ENCODE measurements at regions not wholly inside any gene's neighbourhood (a gene's known extent, or its start where the extent isn't known, plus 50 kb on each side); places are given as distances from the start of the nearest gene placed in this dataset.

DNA sequence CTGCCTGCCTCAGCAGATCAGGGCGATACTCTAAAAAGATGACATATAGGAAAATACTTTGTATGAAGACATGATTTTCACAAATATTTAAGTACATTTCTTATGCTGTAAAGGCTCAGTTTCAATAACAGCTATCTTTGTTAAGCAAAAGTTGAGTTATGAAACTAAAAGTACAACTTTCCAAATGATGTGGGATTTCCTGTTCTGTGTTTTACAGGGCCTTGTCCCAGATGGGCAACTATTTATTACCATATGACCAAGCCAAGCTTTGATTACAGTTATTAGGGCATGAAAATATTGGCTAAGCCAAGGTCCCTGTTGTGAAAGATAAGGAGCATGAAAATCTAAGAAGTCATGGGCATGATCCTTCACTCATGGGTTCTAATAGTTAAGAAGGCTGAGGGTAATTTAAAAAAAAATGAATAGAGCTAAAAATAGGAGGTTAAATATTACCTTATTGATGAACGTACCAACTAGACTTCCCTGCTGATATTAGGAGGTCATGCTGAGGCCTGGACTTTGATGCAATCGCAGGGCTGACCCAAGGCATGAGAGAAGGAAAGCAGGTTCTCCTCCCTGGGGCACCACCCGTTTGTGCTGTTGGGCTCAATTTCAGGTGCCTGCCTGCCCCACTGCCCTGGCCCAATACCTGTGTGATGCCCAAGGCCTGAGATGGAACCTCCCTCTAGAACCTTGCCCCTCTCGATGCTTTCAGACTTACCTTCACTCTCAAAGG is 294.4 kb upstream of the PRDM1 start:
- peaks cover 28% of the 10 kb centered on the region for H3K4me1 ChIP-seq
- no peak for ATAC-seq
- H3K36me3 ChIP-seq (ENCODE audit: insufficient read depth in 1 of 2, low read depth in 1 of 2) = no peaks in the 10 kb centered on the region
- 58 to 65% (median 61%) methylated on average over 5 of the region's 5 CpGs for WGBS, 3 donors
- H3K27ac ChIP-seq = no peak overlapping the region
- TF ChIP-seq, protein P1, sequence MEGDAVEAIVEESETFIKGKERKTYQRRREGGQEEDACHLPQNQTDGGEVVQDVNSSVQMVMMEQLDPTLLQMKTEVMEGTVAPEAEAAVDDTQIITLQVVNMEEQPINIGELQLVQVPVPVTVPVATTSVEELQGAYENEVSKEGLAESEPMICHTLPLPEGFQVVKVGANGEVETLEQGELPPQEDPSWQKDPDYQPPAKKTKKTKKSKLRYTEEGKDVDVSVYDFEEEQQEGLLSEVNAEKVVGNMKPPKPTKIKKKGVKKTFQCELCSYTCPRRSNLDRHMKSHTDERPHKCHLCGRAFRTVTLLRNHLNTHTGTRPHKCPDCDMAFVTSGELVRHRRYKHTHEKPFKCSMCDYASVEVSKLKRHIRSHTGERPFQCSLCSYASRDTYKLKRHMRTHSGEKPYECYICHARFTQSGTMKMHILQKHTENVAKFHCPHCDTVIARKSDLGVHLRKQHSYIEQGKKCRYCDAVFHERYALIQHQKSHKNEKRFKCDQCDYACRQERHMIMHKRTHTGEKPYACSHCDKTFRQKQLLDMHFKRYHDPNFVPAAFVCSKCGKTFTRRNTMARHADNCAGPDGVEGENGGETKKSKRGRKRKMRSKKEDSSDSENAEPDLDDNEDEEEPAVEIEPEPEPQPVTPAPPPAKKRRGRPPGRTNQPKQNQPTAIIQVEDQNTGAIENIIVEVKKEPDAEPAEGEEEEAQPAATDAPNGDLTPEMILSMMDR (IDR thresholded peaks at IDR 0.05) = no peak
- intact Hi-C loops (cut with DNase I) = loop anchor here in 1 of 2 donors (5.0 to 10.0 kb wide), 2 partner anchors 203 to 296 kb away; partner anchors contain the start of gene PRDM1
- H3K4me3 ChIP-seq = no peak overlapping the region
- no peaks in the 10 kb centered on the region for H3K9me3 ChIP-seq
- H3K27me3 ChIP-seq (ENCODE audit: insufficient read depth in 3 of 3, low read length in 2 of 3) = no peaks in the 10 kb centered on the region
- DNase-seq = no peak

DNA sequence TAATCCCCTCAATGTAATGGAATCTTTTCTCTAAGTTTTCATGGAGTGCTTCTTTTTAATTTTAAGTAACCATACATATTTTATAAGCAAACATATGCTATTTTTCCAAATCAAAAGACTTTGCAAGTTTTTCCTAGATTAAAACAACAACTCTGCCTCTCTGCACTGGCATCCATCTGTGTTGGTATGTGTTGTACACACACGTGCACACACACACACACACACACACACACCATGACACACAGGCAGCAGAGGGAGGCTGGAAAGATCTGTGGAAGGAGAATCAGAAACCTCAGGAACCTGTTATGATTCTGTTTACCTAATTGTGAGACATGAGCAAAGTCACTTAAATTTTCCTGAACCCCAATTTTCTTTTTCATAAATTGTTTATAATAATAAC is 295.0 kb upstream of the PRDM1 start:
- Histone ChIP-seq H3K36me3 (ENCODE audit: insufficient read depth in 1 of 2, low read depth in 1 of 2) (no peaks in the 10 kb centered on the region), H3K9me3 (no peaks in the 10 kb centered on the region), H3K4me3 (no peak overlapping the region), H3K27me3 (ENCODE audit: insufficient read depth in 3 of 3, low read length in 2 of 3) (no peaks in the 10 kb centered on the region), H3K4me1 (peaks cover 22% of the 10 kb centered on the region), H3K27ac (no peak overlapping the region)
- 59 to 90% (median 69%) methylated on average over 1 of the region's 1 CpG for WGBS, 3 donors
- TF ChIP-seq, protein P1 (IDR thresholded peaks at IDR 0.05) = no peak
- no peak for DNase-seq
- ATAC-seq = no peak
- intact Hi-C loops (cut with DNase I) = loop anchor here in 1 of 2 donors (5.0 to 10.0 kb wide), 2 partner anchors 204 to 296 kb away; partner anchors contain the start of gene PRDM1

DNA sequence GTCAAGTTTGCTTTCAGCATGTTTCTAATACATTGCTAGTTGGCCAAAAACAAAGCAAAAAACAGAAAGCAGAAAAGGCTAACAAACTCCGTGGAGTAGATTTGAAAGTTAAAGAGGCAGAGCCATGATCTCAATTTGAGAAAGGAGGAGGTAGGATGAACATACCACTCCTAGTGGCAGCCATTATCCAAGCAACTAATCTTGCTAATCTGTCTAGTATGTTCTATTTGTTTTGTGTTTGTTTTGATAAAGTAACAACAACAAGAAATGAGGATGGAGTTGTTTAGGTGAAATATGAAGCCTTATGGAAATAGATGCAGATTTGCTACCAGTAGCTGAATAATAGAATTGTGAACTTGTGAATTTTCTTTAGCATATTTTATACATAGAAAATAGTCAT is 295.5 kb upstream of the PRDM1 start:
- Histone ChIP-seq H3K27ac (no peak overlapping the region), H3K36me3 (ENCODE audit: insufficient read depth in 1 of 2, low read depth in 1 of 2) (no peaks in the 10 kb centered on the region), H3K27me3 (ENCODE audit: insufficient read depth in 3 of 3, low read length in 2 of 3) (no peaks in the 10 kb centered on the region), H3K9me3 (no peaks in the 10 kb centered on the region), H3K4me3 (no peak overlapping the region), H3K4me1 (peaks cover 17% of the 10 kb centered on the region)
- WGBS, 3 donors = 25 to 38% (median 32%) methylated on average over 1 of the region's 1 CpG
- ATAC-seq (no peak), DNase-seq (no peak)
- intact Hi-C loops (cut with DNase I) = loop anchor here in 1 of 2 donors (5.0 to 10.0 kb wide), 2 partner anchors 204 to 297 kb away; partner anchors contain the start of gene PRDM1
- TF ChIP-seq, protein P1 (IDR thresholded peaks at IDR 0.05) = no peak

DNA sequence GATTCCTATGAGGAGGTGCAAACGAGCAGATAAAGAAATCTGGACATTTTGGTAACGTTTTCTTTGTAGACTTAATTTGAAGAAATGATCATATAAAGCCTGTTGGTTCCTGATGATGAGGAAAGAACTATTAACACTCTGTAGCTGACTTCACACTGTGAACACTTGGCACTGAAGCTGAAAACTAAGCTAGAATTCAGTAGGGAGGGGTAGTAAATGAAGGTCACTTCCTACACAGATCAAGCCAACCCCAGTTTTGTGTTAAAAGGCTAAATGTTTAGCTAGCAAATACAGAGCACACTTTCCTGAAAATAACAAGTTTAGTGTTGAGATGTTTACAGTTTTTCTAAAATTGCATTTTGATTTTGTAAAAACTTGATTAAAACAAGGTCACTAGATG is 296.2 kb upstream of the PRDM1 start:
- no peaks in the 10 kb centered on the region for H3K27me3 ChIP-seq (ENCODE audit: insufficient read depth in 3 of 3, low read length in 2 of 3)
- no peaks in the 10 kb centered on the region for H3K9me3 ChIP-seq
- H3K27ac ChIP-seq = no peak overlapping the region
- H3K4me1 ChIP-seq = peaks cover 10% of the 10 kb centered on the region
- H3K4me3 ChIP-seq = no peak overlapping the region
- ATAC-seq (no peak), DNase-seq (no peak)
- intact Hi-C loops (cut with DNase I) = loop anchor here in 1 of 2 donors (5.0 to 10.0 kb wide), 2 partner anchors 205 to 297 kb away; partner anchors contain the start of gene PRDM1
- 34 to 50% (median 38%) methylated on average over 2 of the region's 2 CpGs for WGBS, 3 donors
- no peaks in the 10 kb centered on the region for H3K36me3 ChIP-seq (ENCODE audit: insufficient read depth in 1 of 2, low read depth in 1 of 2)
- TF ChIP-seq, protein P1 (IDR thresholded peaks at IDR 0.05) = no peak

Data from psoas muscle (tissue), 7 donors.